GM13977 (cell line): ENCODE measurements at regions not wholly inside any gene's neighbourhood (a gene's known extent, or its start where the extent isn't known, plus 50 kb on each side); places are given as distances from the start of the nearest gene placed in this dataset.
"Not testable (repeated sequence)": the region's sequence is repeated elsewhere in the genome, so short reads cannot be mapped to it uniquely, and the experiment has no call there.

Experiments used
- DNase-seq: peaks from one replicate; pipeline ENCODE4 v3.0.0; 2012; ENCODE audit warnings: low spot score
- in situ Hi-C: fragments of 300-500 bp; cut with MboI; formaldehyde crosslinking; loops from one replicate; pipeline ENCODE4 v1.12.0; 2022; ENCODE audit warnings: low sequenced_read_pairs, low pct_unique_long_range_greater_than_20kb, mixed read lengths, inconsistent platforms; ENCODE audit not compliant: unreplicated experiment
- TF ChIP-seq, protein P1 (sequence below): IDR thresholded peaks from 2 replicates; pipeline ENCODE4 v1.5.1; 2012; ENCODE audit warnings: mild to moderate bottlenecking, control low read depth; ENCODE audit not compliant: insufficient read depth; ENCODE audit errors: extremely low read depth, missing control alignments

DNA sequence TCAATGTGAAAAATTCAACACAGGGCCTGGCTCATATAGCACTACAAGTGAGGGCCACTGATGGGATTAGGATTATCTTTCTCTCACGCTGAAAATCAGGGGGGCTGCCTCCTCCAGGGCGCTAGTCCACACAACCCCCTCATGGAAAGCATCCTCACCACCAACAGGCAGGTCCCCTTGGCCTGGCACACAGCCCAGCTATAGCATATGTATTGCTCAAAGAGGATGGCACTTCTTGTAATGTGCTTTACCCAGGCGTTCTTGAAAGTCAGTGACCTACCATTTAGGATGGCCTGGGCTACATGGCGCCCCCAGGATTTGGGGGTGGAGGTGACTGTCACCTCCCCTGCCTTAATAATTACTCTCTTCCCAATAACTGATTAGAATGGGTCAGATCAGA lies 71.0 kb upstream of the LSM6 start:
- DNase-seq: no peak
- TF ChIP-seq, protein P1, sequence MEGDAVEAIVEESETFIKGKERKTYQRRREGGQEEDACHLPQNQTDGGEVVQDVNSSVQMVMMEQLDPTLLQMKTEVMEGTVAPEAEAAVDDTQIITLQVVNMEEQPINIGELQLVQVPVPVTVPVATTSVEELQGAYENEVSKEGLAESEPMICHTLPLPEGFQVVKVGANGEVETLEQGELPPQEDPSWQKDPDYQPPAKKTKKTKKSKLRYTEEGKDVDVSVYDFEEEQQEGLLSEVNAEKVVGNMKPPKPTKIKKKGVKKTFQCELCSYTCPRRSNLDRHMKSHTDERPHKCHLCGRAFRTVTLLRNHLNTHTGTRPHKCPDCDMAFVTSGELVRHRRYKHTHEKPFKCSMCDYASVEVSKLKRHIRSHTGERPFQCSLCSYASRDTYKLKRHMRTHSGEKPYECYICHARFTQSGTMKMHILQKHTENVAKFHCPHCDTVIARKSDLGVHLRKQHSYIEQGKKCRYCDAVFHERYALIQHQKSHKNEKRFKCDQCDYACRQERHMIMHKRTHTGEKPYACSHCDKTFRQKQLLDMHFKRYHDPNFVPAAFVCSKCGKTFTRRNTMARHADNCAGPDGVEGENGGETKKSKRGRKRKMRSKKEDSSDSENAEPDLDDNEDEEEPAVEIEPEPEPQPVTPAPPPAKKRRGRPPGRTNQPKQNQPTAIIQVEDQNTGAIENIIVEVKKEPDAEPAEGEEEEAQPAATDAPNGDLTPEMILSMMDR: no peak
- in situ Hi-C loops: no loop called here

- in situ Hi-C loops, DNase-seq: not testable (repeated sequence)
These were observed 71.5 kb upstream of the LSM6 start for GRCh38 chr4:146104052-146104451.

DNA sequence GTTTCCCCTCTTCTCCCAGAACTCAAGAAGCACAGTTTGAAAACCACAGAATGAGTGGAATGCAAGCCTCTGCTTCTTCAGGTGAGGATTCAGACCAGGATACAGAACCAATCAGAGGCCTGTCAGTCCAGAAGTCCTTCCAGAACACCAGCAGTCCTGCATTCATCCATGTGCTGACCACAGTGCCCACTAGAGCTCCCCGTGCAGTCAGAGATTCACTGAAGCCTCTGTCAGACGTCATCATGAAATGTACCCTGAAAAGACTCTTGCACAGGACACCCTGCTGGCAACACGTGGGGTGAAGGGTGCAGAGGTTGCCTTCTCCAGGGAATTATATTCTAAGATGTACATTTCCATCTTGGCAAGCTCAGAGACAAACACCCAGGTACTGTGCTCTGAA lies 75.9 kb upstream of the LSM6 start:
- DNase-seq: no peak
- TF ChIP-seq, protein P1: no peak
- in situ Hi-C loops: no loop called here

- DNase-seq: peak; percentile 30
- TF ChIP-seq, protein P1: no peak
- in situ Hi-C loops: no loop called here
These were observed 76.5 kb upstream of the LSM6 start for GRCh38 chr4:146098978-146099377.

GRCh38 chr4:146098397-146098796 lies 77.1 kb upstream of the LSM6 start:
- no peak for DNase-seq
- TF ChIP-seq, protein P1: no peak
- in situ Hi-C loops: no loop called here

- DNase-seq: no peak
- in situ Hi-C loops: no loop called here
- TF ChIP-seq, protein P1: no peak
These were observed 79.1 kb upstream of the LSM6 start for GRCh38 chr4:146096371-146096770.

DNA sequence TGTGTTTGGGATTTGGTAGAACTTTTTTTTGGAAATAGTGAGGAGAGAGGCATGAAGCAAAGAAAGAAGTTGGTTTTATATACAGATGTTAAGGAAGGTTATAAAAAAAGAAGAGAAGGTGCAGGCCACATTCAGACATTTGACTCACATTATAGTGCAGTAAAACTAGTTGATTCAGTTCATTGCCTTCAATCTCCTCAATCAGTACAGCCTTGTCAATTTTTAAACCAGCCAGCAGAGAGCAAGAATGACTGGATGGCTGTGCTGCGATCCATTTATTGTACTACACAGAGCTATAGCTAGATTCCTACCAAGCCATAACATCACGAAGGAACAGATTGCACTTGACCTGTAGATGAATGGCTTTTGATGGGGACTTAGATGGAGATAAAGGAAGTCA lies 79.7 kb upstream of the LSM6 start:
- in situ Hi-C loops: no loop called here
- no peak for DNase-seq
- TF ChIP-seq, protein P1: no peak
